ENCODE measurements at regions not wholly inside any gene's neighbourhood (a gene's known extent, or its start where the extent isn't known, plus 50 kb on each side); places are given as distances from the start of the nearest gene placed in this dataset.

DNA sequence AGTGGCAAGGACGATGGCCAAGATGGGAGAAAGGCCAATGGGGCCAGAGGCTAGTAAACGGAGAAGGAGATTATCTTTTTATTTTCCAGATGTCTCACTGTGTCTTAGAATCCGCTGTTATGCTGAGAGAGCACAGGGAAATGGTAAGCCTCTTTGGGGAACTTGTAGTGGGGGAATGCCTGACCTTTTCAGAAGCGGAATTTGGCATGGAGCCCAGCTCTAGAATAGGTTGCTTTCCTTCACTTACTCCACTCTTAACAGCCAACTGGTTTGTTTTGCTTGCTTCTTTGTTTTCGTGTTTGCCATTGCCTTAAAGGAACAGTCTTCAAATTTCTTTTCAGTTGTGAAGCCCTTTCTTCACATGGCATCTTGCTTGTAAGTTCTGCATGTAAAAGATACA is 316.2 kb upstream of the THRB start:
- TF ChIP-seq POLR2AphosphoS5 (IDR thresholded peaks at IDR 0.05) (no peak), RAD21 (conservative IDR thresholded peaks at IDR 0.05) (no peak)
